ENCODE measurements at regions not wholly inside any gene's neighbourhood (a gene's known extent, or its start where the extent isn't known, plus 50 kb on each side); places are given as distances from the start of the nearest gene placed in this dataset.
"Not testable (repeated sequence)": the region's sequence is repeated elsewhere in the genome, so short reads cannot be mapped to it uniquely, and the experiment has no call there.

DNA sequence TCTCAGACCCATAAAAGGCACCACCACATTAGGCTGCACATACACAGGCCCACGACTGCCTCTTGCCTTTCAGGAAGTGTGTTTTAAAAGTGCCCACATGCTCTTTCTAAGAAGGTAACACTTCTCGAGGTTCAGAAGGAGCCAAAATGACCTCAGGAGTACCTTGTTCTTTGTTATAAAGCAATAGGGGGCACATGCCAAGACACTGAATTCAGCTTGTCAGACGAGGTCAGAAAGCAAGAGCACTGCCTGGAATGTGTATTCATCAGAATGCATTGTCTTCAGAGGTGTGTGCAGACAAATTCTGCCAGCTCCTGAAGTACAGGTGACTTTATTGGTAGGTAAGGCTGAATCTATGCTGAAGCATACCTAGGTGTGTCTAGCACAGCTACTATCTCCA lies 114.5 kb upstream of the IRX1 start:
- DNase-seq: no peak

DNA sequence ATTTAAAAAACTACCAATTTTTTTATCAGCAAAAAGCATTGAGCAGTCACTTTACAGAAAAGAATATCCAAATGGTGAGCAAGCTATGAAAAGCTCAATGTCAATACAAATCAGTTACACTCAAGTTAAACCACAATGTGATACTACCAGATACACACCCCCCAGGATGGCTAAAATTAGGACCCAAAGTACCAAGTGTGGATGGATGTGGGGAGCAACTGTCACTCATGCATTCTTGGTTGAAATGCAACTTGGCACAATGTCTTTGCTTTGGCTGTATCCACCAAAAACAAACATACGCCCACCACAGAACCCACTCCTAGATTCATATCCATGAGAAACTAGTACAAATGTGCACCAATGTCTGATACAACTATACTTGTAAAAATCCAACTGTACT lies 120.0 kb upstream of the IRX1 start:
- DNase-seq: no peak

DNA sequence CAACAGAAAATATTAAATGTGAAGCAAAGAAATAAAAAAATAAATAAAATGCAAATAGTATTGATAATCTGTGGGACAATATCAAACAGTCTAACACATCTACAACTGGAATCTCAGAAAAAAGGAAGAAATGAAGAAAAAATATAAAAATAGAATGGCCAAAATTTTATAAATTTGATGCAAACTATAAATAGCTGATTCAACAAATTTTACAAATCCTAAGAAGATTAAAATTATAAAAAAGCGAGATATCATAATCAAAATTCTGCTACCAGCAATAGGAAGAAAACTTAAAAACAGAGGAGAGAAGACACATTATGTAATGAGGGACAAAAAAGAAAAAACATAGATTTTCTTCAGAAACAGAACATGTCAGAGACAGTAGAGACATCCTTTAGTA lies 129.2 kb upstream of the IRX1 start:
- DNase-seq: no peak

DNA sequence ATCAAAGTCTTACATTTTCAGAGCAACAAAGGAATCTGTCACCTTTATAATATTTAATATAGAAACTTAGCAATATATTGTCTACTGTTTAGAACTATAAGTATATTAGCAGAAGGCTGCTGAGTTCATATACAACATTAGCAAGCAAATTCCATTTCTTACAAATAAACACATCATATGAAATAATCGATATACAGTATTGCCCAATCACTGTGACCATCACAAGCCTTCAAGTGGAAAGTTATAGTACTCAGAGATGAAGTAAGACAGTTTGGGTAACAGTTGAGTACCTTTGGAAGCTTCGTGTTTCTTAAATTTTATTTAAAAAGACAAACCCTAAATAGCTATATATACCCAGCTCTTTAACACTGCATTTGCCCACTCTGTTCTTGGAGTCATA lies 135.2 kb upstream of the IRX1 start:
- DNase-seq: no peak

DNA sequence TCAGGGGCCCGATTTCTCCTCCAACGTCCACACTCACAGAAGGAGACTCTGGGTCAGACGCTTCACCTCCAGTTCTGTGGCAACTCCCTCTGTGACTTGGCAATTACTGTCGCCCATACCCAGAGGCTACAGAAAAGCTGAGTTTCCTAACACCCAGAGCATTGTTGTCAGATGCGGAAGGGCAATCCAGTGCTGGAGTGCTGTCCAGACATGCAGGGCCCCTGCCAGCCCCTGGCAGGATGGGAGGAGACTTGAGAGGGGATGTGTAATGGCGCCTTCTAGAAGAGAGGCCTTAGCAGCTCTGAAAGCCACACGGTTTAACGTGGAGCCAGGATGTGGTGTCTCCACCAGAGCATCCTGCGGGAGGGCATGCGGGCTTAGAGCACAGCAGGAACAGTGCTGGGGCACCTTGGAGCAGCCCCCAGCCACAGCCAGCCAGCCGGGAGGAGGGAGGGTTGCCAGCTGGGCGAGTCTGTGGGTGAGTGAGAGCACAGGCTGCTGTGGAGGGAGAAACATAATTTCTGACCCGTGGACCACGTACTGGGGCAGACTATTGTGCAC lies 139.4 kb upstream of the IRX1 start:
- no peak for DNase-seq

DNA sequence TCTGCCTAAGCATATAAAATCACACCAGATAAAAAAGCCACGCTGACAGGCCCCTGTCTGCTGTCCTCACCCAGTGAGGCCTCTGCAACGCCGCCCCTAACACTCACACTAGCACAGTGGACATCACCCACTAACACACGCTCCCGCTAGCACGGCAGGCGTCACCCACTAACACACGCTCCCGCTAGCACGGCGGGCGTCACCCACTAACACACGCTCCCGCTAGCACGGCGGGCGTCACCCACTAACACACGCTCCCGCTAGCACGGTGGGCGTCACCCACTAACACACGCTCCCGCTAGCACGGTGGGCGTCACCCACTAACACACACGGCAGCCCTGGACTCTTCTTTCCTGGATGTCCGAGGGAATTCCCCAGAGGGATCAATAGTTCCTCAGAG lies 141.6 kb upstream of the IRX1 start:
- not testable (repeated sequence) for DNase-seq

DNA sequence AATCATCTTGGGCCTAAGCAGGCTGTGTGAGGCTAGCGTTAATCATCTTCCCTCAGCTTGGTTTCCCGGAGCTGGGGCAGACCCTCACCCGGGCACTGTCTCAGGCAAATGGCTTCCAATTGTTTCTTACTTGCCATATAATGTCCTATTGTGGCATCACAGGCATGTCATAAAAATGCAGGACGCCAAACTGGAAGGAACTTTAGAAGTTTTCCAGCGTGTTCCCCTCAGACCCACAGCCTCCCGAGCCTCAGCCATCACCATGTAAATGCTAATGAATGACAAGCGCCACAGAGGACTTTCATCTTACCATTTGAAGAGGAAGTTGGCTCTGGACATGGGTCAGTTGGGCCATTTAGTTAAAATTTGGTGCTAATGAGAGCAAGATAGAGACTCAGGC lies 143.0 kb upstream of the IRX1 start:
- DNase-seq: no peak

DNA sequence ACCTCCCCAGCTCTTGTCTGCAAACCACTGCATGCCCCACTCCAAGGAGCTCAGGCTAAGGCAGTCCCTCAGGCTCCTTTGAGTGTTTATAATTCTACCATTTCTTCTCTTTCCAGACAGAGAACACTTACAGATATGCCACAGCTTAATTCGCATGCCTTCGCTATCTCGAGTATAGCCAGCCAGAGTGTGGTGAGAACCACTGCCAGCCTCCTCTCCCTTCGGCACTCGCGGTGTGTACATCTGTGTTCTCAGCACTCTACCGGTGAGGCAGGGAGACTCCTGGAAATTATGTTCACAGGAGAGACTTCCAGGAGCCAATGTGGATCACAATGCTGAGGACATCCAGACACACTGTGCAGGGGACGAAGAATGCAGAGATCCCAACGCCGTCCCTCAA lies 143.7 kb upstream of the IRX1 start:
- no peak for DNase-seq

DNA sequence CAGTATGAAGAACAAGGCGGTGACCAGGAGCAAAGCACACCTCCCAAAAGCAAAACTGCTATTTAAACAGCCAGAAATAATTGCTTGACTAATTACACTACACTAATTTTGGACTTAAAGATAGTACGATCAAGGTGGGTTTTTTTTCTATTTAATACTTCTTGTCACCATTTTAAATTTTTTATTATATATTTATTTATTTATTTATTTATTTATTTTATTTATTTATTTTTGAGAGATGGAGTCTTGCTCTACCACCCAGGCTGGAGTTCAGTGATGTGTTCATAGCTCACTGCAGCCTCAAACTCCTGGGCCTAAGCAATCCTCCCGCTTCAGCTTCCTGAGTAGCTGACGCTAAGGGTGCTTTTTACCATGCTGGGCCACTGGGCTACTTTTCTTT lies 146.2 kb upstream of the IRX1 start:
- DNase-seq: no peak

DNA sequence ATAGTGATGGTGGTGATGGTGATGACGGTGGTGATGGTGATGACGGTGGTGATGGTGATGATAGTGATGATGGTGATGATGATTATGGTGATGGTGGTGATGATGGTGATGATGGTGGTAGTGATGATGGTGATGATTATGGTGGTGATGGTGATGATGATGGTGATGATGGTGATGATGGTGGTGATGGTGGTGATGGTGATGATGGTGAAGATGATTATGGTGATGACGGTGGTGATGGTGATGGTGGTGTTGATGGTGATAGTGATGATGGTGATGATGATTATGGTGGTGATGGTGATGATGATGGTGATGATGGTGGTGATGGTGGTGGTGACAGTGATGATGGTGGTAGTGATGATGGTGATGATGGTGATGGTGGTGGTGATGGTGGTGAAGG lies 149.2 kb upstream of the IRX1 start:
- DNase-seq: no peak

DNA sequence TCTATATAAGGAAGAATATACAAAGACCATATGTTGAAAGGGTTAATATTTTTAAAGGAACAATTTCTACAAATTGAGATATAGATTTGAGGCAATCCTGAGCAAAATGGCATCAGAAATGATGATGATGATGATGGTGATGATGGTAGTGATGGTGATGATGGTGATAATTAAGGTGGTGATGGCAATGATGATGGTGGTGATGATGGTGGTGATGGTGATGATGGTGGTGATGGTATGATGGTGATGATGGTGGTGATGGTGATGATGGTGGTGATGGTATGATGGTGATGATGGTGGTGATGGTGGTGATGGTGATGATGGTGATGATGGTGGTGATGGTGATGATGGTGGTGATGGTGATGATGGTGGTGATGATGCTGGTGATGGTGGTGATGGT lies 150.1 kb upstream of the IRX1 start:
- DNase-seq: not testable (repeated sequence)

DNA sequence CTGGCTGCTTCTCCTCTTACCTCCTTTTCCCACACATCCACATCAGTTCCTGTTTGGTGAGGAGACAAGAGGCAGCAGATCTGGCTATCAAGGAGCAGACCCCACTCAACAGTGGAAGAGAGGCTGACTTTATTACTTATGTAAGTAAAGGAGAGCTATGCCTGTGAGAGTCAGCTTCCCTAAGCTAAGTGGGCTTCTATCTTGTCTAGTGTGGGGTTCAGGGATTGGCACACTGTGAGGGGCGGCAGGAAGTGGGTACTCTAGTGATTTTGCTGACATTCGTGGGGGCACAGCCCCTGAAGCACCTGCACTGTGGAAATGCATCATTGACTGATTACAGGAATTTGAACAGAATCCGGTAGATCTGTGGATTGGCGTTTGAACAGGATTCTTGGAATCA lies 163.5 kb upstream of the IRX1 start:
- DNase-seq: no peak

DNA sequence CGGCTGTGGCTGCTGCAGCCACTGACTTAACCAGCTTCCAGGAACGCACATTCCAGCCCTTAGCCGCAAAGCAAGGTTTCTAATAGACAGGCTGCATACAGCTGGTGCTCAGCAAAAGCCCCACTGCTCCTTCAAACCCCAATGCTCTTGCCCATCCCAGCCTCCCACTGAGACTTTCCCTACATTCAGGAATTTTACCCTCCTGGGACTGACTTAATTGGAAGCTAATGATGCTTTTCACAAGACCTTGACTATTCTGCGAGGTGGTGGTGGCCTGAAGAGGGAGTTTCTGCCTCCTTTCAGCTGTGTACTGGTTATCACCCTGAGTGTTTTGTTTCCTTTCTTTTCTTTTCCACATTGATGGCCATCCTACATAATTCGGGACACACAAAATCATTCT lies 164.9 kb upstream of the IRX1 start:
- DNase-seq: no peak

DNA sequence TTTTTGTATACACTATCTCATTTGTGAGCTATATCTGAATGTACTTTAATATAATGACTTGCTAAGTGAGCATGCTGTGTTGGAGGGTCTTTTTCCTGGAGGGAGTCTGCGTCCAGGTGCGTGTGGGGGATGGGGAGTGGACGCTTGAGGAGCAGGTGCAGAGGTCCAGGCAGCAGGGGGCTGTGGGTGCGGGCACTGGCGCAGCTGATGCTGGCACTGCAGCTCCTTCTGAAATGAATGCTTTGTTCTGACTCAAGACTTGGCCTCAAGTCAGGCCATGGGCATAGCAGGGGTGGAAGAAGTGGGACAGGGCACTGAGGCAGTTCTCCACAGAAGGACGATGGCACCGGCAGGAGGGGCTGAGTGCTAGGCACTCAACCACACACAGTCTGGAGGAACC lies 165.7 kb upstream of the IRX1 start:
- no peak for DNase-seq

DNA sequence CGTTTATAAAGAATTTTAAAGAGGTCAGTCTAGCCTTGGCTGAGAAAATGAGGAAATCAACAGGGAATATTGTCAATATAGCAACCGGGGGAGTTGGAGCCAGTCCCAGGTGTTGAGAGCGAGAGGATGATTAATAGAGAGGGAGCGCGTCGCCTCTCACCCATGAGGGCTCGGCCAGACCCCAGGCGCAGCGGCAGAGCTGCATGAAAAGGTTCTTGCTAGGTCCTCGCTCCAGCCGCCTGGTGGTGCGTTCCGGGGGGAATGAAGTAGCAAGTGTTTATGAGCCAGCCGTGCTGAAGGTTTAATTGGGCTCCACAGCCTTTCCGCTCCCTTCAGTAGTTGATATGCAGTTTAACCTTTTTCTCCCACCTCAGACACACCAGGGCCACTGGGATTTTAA lies 167.3 kb upstream of the IRX1 start:
- no peak for DNase-seq

DNA sequence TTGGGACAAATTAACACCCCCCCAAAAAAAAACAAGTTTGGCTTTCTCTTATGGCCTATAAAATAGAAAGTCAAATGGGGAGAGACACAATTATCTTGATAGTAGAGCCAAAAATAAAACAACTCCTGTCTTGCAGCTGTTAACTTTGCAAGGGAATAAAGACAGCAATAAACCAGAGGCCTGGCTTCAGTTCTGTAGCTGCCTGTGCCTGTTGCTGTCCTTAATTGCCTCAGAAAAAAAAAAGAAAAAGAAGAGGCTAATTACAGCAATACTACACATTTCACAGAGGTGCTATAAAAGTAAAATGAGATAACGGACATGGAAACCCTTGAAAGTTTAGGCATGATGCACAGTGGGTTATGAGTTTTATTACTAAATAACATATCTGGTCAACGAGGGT lies 170.7 kb upstream of the IRX1 start:
- no peak for DNase-seq

DNA sequence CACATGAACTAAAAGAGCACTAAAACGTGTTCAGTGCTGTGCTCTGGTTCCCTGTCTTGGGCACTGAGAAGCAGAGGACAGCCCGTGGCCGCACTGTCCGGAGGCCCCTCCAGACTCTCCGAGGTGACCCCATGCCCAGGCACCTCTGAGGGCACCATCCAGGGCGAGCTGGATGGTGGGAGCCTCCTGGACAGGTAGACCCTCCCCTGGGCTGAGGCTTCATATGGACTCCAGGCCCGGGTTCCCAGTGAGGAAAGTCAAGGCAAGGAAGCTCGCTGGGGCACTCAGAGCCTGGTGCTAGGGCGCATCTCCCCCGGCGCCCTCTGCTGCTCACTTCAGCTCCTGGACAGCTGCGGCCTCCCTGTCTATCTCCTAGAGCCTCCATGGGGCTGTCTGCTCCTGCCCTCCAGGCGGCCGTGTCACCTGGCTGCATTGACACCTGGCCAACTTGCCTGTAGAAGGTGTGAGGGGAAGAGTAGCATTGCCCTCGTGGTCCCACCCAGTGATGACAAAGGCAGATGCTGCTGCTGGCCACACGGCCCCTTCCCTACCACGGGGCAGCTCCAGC lies 178.2 kb upstream of the IRX1 start:
- peak; percentile 8 for DNase-seq

DNA sequence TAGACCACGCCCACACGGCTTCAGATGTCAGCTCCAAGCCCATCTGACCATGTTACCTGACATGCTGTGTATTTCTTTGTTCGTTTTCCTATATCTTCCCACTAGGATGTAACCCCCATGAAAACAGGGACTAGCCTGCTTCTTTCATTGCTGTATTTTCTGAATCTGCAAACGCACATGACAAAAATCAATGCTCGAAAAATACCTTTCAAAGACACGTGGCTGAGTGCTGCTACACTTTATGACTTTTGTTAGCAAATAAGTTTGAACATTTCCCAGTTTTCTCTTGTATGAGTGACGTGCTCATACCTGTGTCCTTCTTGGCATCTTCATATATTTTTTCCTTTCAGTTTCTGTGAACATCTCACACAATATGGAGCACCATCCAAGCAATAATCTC lies 181.3 kb upstream of the IRX1 start:
- DNase-seq: no peak

DNA sequence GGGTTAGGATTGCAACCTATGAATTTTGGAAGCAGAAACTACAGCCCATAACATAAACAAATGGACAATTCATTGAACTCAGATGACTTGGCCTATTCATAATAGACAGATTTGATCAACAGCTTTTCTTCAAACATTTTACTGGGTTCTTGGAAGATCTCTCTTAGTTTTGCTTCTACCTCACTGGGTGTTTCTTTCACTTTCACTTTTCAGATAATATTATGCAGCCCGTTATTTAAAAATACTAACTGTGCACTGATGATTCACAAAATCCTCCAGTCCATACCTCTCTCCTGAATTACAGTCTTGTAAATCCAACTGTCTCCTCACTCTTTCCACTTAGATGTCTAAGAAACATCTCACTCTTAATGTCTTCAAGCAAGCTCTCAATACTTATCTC lies 183.5 kb upstream of the IRX1 start:
- no peak for DNase-seq

DNA sequence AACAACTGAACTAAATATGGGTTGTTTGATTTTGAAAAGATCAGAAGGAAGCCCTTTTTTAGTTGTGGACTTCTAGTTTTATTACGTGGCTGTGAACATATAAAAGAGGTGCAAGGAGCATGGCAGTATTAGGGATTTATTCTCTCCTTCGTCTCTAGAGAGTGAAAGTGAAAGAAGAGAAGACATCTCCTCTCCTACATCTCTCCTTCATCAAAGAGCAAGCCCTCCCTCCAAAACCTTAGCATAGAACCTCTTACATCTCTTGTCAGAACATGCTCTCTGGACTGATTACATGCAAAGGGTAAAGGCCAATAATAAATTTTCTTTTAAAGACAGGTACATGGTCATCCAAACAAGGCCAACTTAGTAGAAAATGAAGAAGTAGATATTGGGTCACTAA lies 184.3 kb upstream of the IRX1 start:
- DNase-seq: no peak

DNA sequence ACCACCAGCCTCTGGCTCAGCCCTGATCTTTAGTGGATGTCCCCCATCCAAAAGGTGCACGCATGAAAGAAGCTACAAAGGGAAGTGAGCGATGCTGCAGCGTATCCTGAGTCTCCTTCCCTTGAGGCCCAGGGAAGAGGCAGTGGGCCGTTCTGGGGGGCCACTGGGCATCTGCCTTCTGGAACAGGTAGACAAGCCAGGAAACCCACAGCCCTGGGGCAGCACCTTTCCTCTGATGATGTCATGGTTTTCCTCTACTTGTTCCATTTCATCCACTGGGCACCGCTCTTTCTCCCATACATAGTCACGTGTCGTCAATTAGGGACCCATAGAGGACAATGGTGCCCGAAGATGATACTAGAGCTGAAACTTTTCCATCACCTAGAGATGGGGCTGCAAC lies 194.0 kb upstream of the IRX1 start:
- DNase-seq: no peak

DNA sequence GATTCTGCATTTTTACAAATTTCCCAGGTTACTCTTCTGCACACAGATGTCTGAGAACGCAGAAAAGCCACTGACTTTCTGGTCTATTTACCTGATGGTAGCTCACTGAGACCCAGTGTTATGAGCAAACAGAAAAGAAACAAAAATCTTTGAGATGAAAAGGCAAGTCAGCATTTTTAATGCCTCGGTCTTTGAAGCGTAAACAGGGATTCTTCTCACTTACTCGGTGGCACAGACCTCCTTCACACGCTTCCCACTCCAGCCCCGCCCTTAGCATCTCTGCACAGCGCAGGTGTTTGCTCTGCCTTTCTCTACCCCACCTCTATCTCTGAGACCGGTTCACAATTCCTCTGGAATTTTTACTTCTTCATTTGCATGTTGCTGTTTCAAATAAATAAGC lies 195.0 kb upstream of the IRX1 start:
- no peak for DNase-seq

DNA sequence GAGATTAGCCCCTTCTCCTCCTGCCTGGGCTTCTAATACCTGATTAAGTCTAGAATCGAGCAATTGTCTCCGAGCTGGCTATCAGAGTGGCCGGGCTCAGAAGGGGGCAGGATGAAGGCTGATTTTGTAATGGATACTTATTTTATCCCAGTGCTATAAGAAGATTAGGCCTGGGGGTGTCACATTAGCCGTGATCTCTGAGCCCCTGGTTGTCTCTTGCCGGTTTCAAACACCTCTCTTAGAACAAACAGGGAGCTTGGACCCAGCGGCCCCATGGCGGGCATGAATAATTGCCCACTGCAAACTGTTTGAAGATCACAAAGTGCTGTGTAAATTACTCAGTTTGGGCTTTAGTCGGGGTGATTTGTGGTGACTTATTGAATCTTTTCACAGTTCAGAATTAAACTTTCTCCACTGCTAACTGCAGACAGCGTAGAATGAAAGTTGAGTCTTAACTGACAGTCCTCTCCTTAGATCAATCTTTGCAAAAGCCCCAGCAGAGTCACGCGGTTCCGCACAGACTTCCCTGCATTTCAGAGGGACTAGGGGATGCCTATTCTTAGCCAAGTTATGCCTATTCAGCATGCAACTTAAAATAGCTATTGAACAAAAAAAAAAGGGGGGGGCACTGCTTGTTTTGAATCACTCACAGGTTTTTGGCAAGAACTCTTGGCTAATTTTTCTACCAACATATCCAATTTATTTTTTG lies 200.6 kb upstream of the IRX1 start:
- DNase-seq: no peak

DNA sequence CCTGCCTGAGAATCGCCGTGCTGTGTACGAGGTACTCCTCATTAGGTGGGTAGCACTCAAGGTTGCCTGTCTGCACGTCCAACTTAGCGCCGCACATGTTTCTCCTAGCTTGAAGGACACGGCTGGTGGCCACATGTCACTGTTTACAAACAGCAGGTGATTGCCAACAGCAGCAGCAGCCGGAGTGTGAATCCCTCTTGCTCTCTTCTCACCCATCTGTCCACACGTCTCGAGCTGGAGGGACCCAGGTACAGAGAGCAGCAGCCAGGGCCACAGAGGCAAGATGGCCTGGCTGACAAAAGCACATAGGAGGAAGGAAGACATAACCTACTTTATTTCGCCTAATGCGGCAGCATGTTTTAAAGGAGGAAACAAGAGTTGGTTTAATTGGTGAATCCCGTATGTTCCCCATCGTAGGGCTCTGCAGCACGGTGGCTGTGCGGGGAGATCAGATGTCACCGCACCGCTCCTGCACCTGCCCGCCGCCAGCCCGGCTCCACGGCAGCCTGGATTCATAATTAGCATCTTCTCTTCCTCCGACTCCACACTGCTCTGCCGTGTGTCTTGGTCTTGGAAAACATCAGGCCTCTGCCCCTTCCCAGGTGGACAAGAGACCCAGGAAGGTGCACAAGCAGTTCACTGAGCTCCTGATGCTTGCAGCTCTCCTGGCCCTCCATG lies 201.6 kb upstream of the IRX1 start:
- DNase-seq: no peak

Measured in activated gamma-delta T cell (primary cell).